HG03571 (cell line): ENCODE measurements at regions not wholly inside any gene's neighbourhood (a gene's known extent, or its start where the extent isn't known, plus 50 kb on each side); places are given as distances from the start of the nearest gene placed in this dataset.

Source experiments
- ATAC-seq: cut with Tn5 transposase; IDR thresholded peaks from one replicate; pipeline ENCODE4 v1.9.1; 2021; ENCODE audit not compliant: unreplicated experiment

DNA sequence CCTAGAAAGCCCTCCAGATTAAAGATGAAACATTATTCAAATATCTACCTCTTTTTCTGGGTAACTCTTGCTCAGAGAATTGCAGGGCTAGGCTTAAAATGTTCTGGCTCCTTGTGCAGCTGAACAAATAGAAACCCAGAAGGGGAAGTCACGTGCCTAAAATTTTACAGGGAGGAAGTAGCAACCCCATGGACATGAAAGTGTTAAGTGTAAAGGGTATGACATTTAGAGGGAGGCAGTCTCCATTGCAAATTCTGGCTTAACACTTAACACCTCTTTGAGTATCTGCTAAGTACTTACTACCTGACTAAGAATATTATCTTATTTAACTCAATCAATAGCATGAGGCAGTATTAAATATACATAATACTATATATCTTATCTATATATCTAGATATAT, 376.1 kb upstream of the ERCC4 start:
- no peak for ATAC-seq

- no peak for ATAC-seq
Measured at GRCh38 chr16:13545271-13545670, 374.7 kb upstream of the ERCC4 start.

GRCh38 chr16:13550254-13550653, 369.7 kb upstream of the ERCC4 start:
- ATAC-seq, result no peak

- ATAC-seq, result no peak
Measured at GRCh38 chr16:13552062-13552959, 367.6 kb upstream of the ERCC4 start.

GRCh38 chr16:13552960-13553257, 367.0 kb upstream of the ERCC4 start:
- no peak for ATAC-seq

DNA sequence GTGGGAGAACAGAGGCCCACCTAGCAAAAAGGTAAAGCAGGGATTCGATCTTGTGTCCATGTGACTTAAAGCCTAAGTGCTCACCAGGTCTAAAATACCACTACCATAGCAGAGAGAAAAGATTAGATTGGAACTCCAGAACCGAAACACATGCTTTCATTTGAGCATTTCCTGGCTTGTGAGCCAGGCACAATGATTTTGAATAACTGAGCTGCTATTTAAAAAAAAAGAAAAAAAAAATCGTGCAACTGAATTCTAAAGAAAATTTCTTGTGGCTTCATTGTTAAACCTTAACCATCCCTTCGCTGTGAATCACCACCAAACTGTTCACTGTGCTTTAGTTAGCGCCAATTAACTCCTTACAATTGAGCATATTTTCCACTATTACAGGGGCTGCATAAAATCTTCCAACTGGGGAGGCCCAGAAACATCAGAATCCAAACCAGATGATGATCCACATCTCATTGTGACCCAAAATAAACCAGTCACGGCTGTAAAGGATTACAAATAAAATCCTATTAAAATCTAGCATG, 366.4 kb upstream of the ERCC4 start:
- no peak for ATAC-seq

DNA sequence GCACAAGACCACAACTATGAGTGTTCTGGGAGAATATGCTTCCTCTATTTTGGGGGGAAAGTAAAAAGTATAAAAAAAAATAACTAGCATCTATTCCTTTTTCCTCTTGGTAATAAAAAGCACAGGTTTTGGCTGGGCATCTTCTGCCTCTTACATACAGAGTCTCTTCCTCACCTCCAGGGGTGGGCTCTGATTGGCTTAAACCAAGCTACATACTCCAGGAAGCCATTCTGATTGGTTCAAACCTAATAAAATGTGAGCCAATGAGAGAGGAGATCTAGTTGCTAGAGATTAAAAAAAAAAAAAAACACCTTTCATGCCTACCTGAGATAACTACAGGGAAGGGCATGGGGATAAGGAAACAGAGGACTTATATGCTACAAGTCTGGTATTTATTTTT, 365.9 kb upstream of the ERCC4 start:
- ATAC-seq, result no peak

DNA sequence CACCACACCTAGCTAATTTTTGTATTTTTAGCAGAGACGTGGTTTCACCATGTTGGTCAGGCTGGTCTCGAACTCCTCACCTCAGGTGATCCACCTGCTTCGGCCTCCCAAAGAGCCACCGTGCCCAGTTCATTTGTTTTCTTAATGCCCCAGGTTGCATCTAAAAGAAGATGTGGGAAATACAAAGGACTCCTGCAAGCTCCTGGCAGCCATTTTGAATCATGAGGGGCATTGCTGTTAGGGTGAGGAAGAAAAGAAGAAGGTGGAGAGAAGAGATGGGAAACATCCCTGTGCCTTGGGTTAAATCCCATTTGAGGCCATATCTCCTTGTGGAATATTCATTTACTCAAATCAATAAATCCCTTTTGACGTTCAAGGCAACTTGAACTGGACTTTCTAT, 365.3 kb upstream of the ERCC4 start:
- ATAC-seq, result no peak

DNA sequence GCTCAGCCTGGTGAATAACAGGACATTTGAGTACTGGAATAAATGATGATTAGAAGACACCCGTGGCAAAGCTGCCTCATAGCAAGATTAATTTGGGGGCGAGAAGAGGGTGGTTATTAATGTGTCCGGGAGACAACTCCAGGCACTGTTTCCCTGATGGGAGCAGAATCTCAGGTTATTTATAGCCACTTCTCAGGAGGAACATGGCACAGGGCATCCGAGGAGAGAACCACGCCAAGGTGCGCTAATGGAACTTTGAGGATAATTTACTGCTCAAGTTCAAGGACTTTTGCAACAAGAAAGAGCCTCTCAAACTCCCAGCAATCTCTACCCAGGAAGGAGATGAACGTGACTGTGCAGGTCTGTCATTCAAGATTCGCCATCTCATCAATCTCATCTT, 362.5 kb upstream of the ERCC4 start:
- no peak for ATAC-seq

DNA sequence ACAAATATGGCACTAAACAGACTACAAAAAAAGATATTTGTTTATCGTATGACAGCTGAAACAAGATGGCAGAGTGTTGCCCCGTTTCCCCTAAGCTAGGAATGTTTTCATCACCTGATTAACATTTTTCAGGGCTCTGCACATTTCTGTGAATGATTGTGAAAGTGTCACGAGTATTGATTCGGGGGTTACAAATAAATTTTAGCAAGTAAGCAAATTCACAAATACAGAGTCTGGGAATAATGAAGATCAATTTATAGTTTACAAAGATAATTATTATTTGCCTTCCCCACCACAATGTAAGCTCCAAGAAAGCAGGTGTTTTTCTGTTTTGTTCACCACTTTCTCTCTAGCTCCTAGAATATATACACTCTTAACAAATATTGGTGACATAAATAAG, 361.2 kb upstream of the ERCC4 start:
- ATAC-seq, result no peak

- ATAC-seq, result no peak
Measured at GRCh38 chr16:13559624-13560023, 360.3 kb upstream of the ERCC4 start.

- no peak for ATAC-seq
Measured at GRCh38 chr16:13560151-13560550, 359.8 kb upstream of the ERCC4 start.

GRCh38 chr16:13561291-13562070, 358.5 kb upstream of the ERCC4 start:
- no peak for ATAC-seq

DNA sequence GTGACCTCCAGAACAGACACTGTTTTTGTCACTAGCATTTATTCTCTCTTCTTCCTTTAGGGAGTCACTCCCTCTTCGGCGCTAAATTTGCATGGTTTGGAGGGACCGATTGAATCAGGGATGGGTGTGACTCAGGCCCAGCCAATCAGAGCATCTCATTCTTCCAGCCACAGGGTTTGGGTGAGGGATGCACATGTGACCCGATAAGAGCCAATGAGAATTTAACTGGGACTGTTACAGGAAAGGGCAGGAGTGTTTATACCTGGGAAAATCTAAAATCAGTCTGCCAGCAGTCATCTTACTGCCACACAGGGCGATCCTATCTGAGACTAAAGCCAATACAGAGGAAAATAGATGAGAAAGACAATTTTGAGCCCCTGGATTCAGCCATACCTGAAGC, 351.2 kb upstream of the ERCC4 start:
- no peak for ATAC-seq

DNA sequence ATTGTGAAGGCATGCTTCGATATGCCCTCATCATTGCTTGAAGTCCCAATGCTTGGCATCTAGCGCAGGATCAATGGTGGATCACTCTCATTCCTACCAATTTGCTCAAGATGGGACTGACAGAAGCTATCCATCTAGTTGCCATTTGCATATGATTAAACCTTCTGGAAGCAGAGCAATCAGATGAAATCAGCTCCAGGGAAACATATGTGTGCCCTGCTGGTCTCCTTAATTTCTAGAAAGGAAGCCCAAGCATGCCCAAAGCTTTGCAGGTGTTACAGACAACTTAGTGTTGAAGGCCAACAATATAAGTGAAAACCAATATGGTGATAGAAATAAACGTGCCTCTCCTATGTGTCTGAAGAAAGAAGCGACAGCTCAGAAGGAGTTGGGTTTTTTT, 350.0 kb upstream of the ERCC4 start:
- no peak for ATAC-seq

GRCh38 chr16:13571036-13571435, 348.9 kb upstream of the ERCC4 start:
- no peak for ATAC-seq

DNA sequence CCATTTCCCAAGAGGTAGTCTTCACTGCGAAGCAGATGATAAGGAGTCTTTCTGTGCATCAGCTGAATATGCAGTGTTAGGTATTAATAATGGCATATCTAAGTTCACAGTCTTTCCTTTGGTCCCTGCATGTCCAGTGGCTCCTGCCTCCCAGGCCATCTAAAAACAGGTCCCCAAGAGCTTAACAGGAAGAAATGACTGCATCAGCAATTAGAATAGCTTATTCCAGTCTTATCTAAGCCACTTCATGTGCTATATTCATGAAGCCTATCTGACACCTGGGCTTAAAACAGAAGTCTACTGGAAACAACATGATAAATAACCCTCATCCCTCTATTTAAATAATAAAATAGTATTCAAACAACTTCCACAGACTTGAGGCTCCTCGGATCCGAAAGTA, 346.1 kb upstream of the ERCC4 start:
- no peak for ATAC-seq

DNA sequence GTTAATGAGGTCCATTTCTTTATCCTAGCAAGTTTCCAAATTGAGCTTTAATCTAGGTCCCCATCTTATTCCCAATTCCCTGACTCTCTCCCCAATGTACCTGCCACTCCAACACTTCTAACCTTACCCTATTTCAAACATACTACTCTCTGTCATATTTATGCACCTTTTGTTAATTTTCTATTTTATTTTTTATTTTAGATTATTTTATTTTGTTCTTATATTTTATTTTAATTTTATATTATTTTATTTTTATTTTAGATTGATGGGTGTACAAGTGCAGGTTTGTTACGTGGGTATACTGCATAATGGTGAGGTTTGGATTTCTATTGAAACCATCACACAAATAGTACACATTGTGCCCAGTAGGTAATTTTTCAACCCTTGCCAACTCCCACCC, 333.9 kb upstream of the ERCC4 start:
- no peak for ATAC-seq

DNA sequence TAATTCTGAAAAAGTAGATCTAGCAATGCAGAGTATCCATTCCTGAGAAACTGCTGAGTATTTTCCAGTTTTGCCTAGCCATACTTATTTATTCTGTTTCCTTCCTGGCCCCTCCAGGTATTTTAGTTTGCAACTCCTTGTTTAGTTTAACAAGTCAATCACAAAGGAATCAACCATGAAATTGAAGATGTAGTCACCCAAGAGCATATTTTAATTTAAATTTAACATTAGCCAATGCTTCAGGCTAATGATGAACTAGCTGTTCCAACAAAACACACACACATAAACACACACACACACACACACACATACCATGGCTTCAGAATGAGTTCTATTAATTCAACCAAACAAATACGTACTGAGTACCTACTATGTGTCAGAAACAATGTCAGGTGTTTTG, 332.8 kb upstream of the ERCC4 start:
- no peak for ATAC-seq

DNA sequence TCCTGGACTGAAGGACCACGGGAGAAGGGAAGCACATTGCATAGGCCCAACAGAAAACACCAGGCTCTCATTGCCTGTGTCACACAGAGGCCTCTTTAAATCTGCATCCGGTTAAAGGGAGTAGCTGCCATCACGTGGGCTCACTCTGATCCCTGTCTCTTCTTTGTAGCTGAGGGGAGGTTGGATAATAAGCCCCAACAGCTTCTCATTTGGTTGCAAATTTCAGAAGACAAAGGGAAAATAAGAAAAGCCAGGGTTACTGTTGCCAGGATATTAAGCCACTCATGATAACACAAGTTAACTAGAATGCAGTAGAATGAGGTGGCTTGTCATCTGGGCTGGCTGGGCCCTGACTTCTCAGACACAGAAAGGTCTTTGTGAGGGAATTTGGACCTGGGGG, 325.1 kb upstream of the ERCC4 start:
- ATAC-seq, result no peak

GRCh38 chr16:13606804-13607203, 313.1 kb upstream of the ERCC4 start:
- ATAC-seq, result no peak

DNA sequence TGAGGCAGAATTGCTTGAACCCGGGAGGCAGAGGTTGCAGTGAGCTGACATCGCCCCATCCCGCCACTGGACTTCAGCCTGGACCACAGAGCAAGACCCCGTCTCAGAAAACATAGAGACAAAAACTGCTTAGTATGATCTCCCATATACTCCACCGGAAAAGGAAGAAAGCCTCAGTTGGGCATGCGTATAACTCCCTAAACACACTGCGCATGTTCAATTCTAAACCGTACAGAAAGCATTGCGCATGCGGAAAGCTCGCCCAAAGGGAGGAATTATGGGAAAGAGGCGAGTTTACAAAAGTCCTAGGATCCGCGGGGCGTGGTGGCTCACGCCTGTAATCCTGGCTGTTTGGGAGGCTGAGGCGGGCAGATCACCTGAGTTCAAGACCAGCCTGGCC, 312.7 kb upstream of the ERCC4 start:
- ATAC-seq, result no peak
